ENCODE measurements at regions not wholly inside any gene's neighbourhood (a gene's known extent, or its start where the extent isn't known, plus 50 kb on each side); places are given as distances from the start of the nearest gene placed in this dataset.

DNA sequence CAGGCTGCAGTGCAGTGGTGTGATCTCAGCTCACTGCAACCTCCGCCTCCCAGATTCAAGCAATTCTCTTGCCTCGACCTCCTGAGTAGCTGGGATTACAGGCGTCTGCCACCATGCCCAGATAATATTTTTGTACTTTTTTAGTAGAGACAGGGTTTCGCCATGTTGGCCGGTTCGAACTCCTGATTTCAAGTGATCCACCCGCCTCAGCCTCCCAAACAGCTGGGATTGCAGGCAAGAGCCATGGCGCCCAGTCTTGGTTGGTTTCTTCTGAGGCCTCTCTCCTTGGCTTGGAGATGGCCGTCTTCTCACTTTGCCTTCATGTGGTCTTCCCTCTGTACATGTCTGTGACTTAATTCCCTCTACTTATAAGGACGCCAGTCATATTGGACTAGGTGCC lies 254.6 kb downstream of the BUD13 start:
- Histone ChIP-seq H3K27ac (no peak overlapping the region), H3K4me3 (no peak overlapping the region), H3K27me3 (no peaks in the 10 kb centered on the region), H3K4me1 (replicated peaks in 1 of 2) (no peaks in the 10 kb centered on the region), H3K36me3 (replicated peaks in 1 of 2) (no peaks in the 10 kb centered on the region), H3K9me3 (replicated peaks in 1 of 3) (no peaks in the 10 kb centered on the region)
- 75 to 88% (median 81%) methylated on average over 10 of the region's 10 CpGs for WGBS, 4 donors
- peak in 1 of 7 donors; percentile 5 for DNase-seq
- intact Hi-C loops (cut with DNase I), result no loop called here
- TF ChIP-seq, protein P1, sequence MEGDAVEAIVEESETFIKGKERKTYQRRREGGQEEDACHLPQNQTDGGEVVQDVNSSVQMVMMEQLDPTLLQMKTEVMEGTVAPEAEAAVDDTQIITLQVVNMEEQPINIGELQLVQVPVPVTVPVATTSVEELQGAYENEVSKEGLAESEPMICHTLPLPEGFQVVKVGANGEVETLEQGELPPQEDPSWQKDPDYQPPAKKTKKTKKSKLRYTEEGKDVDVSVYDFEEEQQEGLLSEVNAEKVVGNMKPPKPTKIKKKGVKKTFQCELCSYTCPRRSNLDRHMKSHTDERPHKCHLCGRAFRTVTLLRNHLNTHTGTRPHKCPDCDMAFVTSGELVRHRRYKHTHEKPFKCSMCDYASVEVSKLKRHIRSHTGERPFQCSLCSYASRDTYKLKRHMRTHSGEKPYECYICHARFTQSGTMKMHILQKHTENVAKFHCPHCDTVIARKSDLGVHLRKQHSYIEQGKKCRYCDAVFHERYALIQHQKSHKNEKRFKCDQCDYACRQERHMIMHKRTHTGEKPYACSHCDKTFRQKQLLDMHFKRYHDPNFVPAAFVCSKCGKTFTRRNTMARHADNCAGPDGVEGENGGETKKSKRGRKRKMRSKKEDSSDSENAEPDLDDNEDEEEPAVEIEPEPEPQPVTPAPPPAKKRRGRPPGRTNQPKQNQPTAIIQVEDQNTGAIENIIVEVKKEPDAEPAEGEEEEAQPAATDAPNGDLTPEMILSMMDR (IDR thresholded peaks at IDR 0.05), result no peak
- TF ChIP-seq POLR2A (IDR thresholded peaks at IDR 0.05), result no peak

DNA sequence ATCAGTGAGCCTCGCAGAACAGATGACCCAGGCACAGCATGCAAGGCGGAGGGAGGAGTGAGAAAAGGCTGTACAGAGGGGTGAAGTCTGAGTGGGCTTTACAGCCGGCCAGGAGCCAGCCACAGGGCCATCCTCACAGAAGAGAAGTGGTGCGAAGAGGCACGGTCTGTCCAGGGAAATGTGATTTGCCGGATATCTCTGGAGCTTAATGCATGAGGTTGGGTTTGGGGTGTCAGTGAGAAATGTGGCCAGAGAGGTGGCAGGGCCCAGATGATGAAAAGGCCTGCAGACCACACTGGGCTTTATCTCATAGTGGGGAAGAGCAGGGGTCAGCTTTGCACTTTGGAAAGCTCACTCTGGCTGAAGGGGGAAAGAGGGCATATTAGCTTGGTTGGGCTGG lies 255.2 kb downstream of the BUD13 start:
- TF ChIP-seq POLR2A (IDR thresholded peaks at IDR 0.05), result no peak
- TF ChIP-seq, protein P1 (IDR thresholded peaks at IDR 0.05), result no peak
- H3K9me3 ChIP-seq (replicated peaks in 1 of 3), result no peaks in the 10 kb centered on the region
- no peaks in the 10 kb centered on the region for H3K36me3 ChIP-seq (replicated peaks in 1 of 2)
- intact Hi-C loops (cut with DNase I), result no loop called here
- peak in 1 of 7 donors; percentile 30 for DNase-seq
- H3K27me3 ChIP-seq, result peaks cover 2% of the 10 kb centered on the region
- no peak overlapping the region for H3K27ac ChIP-seq
- H3K4me3 ChIP-seq, result no peak overlapping the region
- WGBS, 4 donors, result 67 to 78% (median 71%) methylated on average over 6 of the region's 6 CpGs
- no peaks in the 10 kb centered on the region for H3K4me1 ChIP-seq (replicated peaks in 1 of 2)

DNA sequence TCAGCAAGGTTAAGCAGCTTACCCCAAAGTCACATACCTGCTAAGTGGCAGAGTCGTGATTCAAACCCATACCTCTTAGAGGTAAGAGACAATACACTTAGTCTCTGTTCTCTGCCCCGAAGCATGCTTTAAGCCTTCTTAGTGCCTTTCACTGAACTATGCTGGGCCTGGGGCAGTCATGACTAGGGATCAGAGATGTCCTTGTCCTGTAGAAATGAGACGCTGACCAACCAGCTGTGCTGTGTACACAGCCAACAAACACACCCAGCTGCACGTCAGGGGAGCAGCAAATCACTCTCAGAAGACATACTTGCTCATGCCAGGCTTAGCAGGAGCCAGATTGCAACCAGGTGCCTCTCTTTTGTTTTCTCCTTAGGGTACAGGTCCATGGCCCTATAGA lies 255.7 kb downstream of the BUD13 start:
- TF ChIP-seq POLR2A (IDR thresholded peaks at IDR 0.05), result no peak
- Histone ChIP-seq H3K4me1 (replicated peaks in 1 of 2) (no peaks in the 10 kb centered on the region), H3K4me3 (no peak overlapping the region), H3K9me3 (replicated peaks in 1 of 3) (no peaks in the 10 kb centered on the region), H3K36me3 (replicated peaks in 1 of 2) (no peaks in the 10 kb centered on the region), H3K27me3 (peaks cover 7% of the 10 kb centered on the region), H3K27ac (no peak overlapping the region)
- 52 to 75% (median 70%) methylated on average over 3 to 4 of the region's 4 CpGs for WGBS, 4 donors
- intact Hi-C loops (cut with DNase I), result no loop called here
- DNase-seq, result no peak

DNA sequence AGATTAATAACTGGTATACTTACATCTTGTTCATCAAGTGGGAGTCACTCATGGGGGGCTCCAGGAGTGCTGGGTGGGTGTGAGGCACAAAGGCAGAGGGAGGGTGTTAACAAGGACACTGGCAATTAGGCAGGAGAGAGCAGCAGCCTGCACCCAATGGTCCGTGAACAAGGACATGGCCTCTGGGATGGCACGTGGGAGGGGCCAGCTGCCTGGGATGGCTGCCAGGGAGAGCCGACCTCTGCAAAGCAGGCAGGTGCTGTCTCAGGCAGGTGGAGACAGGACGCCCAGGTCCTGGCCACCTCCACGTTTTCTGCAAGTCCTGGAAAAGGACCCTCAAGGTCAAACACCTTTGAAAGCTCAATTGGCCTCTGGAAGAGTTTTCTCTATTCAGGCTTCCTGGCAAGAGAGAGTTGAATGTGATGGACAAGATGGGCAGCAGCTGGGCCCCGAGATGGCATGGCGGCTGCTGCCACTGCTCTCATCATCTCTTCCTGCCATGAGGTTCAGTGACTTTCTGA lies 257.1 kb downstream of the BUD13 start:
- WGBS, 4 donors, result 42 to 78% (median 64%) methylated on average over 4 to 7 of the region's 7 CpGs
- Histone ChIP-seq H3K4me1 (replicated peaks in 1 of 2) (no peaks in the 10 kb centered on the region), H3K36me3 (replicated peaks in 1 of 2) (no peaks in the 10 kb centered on the region), H3K27me3 (peaks cover 7% of the 10 kb centered on the region), H3K9me3 (replicated peaks in 1 of 3) (no peaks in the 10 kb centered on the region), H3K27ac (no peak overlapping the region), H3K4me3 (no peak overlapping the region)
- intact Hi-C loops (cut with DNase I), result no loop called here
- TF ChIP-seq, protein P1 (IDR thresholded peaks at IDR 0.05), result no peak
- no peak for TF ChIP-seq POLR2A (IDR thresholded peaks at IDR 0.05)
- no peak for DNase-seq

DNA sequence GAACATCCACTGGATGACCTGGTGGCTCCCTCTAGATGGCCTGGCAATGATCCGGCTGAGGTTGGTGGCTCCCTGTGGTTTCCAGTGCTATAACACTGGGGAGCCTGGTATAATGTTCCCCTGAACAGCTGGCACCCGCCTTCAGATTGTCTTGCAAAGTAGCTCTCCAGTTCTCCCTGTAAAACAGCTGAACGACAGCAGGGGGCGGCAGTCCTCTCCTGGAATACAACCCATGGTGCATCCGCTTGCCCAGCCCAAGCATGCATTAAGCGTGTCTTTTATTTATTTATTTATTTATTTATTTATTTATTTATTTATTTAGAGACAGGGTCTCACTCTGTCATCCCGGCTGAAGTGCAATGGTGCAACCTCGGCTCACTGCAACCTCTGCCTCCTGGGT lies 258.9 kb downstream of the BUD13 start:
- WGBS, 4 donors, result 44 to 56% (median 54%) methylated on average over 7 to 8 of the region's 8 CpGs
- H3K27ac ChIP-seq, result no peak overlapping the region
- H3K4me3 ChIP-seq, result no peak overlapping the region
- H3K27me3 ChIP-seq, result peaks cover 7% of the 10 kb centered on the region
- H3K36me3 ChIP-seq (replicated peaks in 1 of 2), result no peaks in the 10 kb centered on the region
- no peaks in the 10 kb centered on the region for H3K4me1 ChIP-seq (replicated peaks in 1 of 2)
- TF ChIP-seq, protein P1 (IDR thresholded peaks at IDR 0.05), result peak in 2 of 6 experiments; percentile 23 to 29
- TF ChIP-seq POLR2A (IDR thresholded peaks at IDR 0.05), result no peak
- intact Hi-C loops (cut with DNase I), result no loop called here
- peak in 6 of 7 donors; percentile 19 to 33 (median 28) for DNase-seq
- H3K9me3 ChIP-seq (replicated peaks in 1 of 3), result no peaks in the 10 kb centered on the region
